SK-N-SH treated with all-trans-retinoic acid at 6 μM for 48 hours (cell line): ENCODE measurements at regions not wholly inside any gene's neighbourhood (a gene's known extent, or its start where the extent isn't known, plus 50 kb on each side); places are given as distances from the start of the nearest gene placed in this dataset.

Source experiments
- ATAC-seq: fragments of 200-7000 bp; cut with Tn5 transposase; 3 replicates; pipeline ENCODE4 v1.9.1; 2020; ENCODE audit warnings: mild to moderate bottlenecking, moderate library complexity
- ARNTL ChIP-seq: fragments of 450-650 bp; formaldehyde crosslinking; IDR thresholded peaks from 2 replicates; pipeline ENCODE4 v1.5.0; 2020; ENCODE audit warnings: low read depth, mild to moderate bottlenecking, moderate library complexity, borderline replicate concordance
- BACH2 ChIP-seq: fragments of 250-450 bp; sonication (Bioruptor Pico); IDR thresholded peaks from 2 replicates; pipeline ENCODE4 v1.9.0; 2021; ENCODE audit warnings: mild to moderate bottlenecking, borderline replicate concordance
- CSDC2 ChIP-seq: fragments of 250-450 bp; sonication (Bioruptor Pico); IDR thresholded peaks from 2 replicates; pipeline ENCODE4 v1.5.0; 2020; ENCODE audit warnings: mild to moderate bottlenecking, moderate library complexity
- ESRRG ChIP-seq: fragments of 250-450 bp; sonication (Bioruptor Pico); IDR thresholded peaks from 2 replicates; pipeline ENCODE4 v1.6.1; 2021; ENCODE audit warnings: mild to moderate bottlenecking
- GLIS3 ChIP-seq: fragments of 250-450 bp; sonication (Bioruptor Pico); IDR thresholded peaks from 2 replicates; pipeline ENCODE4 v1.5.0; 2020; ENCODE audit warnings: mild to moderate bottlenecking, moderate library complexity
- ISL1 ChIP-seq: fragments of 250-450 bp; sonication (Bioruptor Pico); IDR thresholded peaks from 2 replicates; pipeline ENCODE4 v2.1.2; 2022; ENCODE audit warnings: mild to moderate bottlenecking, moderate library complexity
- OSR1 ChIP-seq: fragments of 250-450 bp; sonication (Bioruptor Pico); IDR thresholded peaks from 2 replicates; pipeline ENCODE4 v1.8.0; 2022; ENCODE audit warnings: moderate library complexity, mild to moderate bottlenecking, inconsistent platforms
- POU6F1 ChIP-seq: fragments of 250-450 bp; sonication (Bioruptor Pico); IDR thresholded peaks from 2 replicates; pipeline ENCODE4 v1.8.0; 2021; ENCODE audit warnings: low read depth, mild to moderate bottlenecking, moderate library complexity, borderline replicate concordance
- PPARA ChIP-seq: fragments of 250-450 bp; sonication (Bioruptor Pico); IDR thresholded peaks from 2 replicates; pipeline ENCODE4 v1.5.0; 2020; ENCODE audit warnings: mild to moderate bottlenecking, borderline replicate concordance
- RARB ChIP-seq: fragments of 250-450 bp; sonication (Bioruptor Pico); IDR thresholded peaks from 2 replicates; pipeline ENCODE4 v1.8.0; 2021; ENCODE audit warnings: mild to moderate bottlenecking, moderate library complexity
- TCF4 ChIP-seq: fragments of 250-450 bp; sonication (Bioruptor Pico); IDR thresholded peaks from 2 replicates; pipeline ENCODE4 v1.8.0; 2021; ENCODE audit warnings: mild to moderate bottlenecking, moderate library complexity, borderline replicate concordance
- TOX ChIP-seq: fragments of 250-450 bp; sonication (Bioruptor Pico); IDR thresholded peaks from 2 replicates; pipeline ENCODE4 v1.8.0; 2021; ENCODE audit warnings: mild to moderate bottlenecking, moderate library complexity, borderline replicate concordance
- TSHZ2 ChIP-seq: fragments of 250-450 bp; sonication (Bioruptor Pico); IDR thresholded peaks from 2 replicates; pipeline ENCODE4 v1.5.0; 2020; ENCODE audit warnings: mild to moderate bottlenecking, moderate library complexity
- ZC3H10 ChIP-seq: fragments of 250-450 bp; sonication (Bioruptor Pico); IDR thresholded peaks from 2 replicates; pipeline ENCODE4 v1.5.1; 2021; ENCODE audit warnings: mild to moderate bottlenecking, moderate library complexity
- ZFP30 ChIP-seq: fragments of 450-650 bp; formaldehyde crosslinking; IDR thresholded peaks from 2 replicates; pipeline ENCODE4 v1.5.0; 2022; ENCODE audit warnings: mild to moderate bottlenecking, moderate library complexity
- ZNF565 ChIP-seq: fragments of 450-650 bp; formaldehyde crosslinking; conservative IDR thresholded peaks from 2 replicates; pipeline ENCODE4 v1.5.0; 2020; ENCODE audit warnings: low read depth, mild to moderate bottlenecking, moderate library complexity
- ZNF70 ChIP-seq: fragments of 450-650 bp; formaldehyde crosslinking; IDR thresholded peaks from 2 replicates; pipeline ENCODE4 v1.5.0; 2020; ENCODE audit warnings: mild to moderate bottlenecking, moderate library complexity
- ZNF8 ChIP-seq: fragments of 450-650 bp; formaldehyde crosslinking; IDR thresholded peaks from 2 replicates; pipeline ENCODE4 v1.5.0; 2020; ENCODE audit warnings: mild to moderate bottlenecking, moderate library complexity

GRCh38 chr14:98877065-98877464, 394.9 kb downstream of the BCL11B start:
- no peak for ATAC-seq
- TF ChIP-seq CSDC2: no peak
- no peak for TF ChIP-seq TSHZ2 (CRISPR knock-in tag)

- TF ChIP-seq GLIS3 (CRISPR knock-in tag) (no peak), ESRRG (no peak), TSHZ2 (CRISPR knock-in tag) (no peak), TOX (CRISPR knock-in tag) (no peak), ZNF565 (no peak), PPARA (CRISPR knock-in tag) (no peak), ARNTL (CRISPR knock-in tag) (no peak), ISL1 (CRISPR knock-in tag) (no peak), TCF4 (no peak), POU6F1 (no peak), OSR1 (CRISPR knock-in tag) (no peak)
Observed at GRCh38 chr14:98878282-98878681, 393.7 kb downstream of the BCL11B start.

GRCh38 chr14:98886982-98887381, 385.0 kb downstream of the BCL11B start:
- no peak for ATAC-seq
- TF ChIP-seq OSR1 (CRISPR knock-in tag): no peak
- no peak for TF ChIP-seq RARB
- TF ChIP-seq ESRRG: no peak
- no peak for TF ChIP-seq ZNF565
- TF ChIP-seq POU6F1: no peak
- TF ChIP-seq, all 23 proteins: peak for 0

More at GRCh38 chr14:98878282-98878681, 393.7 kb downstream of the BCL11B start:
- ATAC-seq: no peak

GRCh38 chr14:98888281-98888680, 383.7 kb downstream of the BCL11B start:
- no peak for TF ChIP-seq ZNF70 (CRISPR knock-in tag)
- no peak for TF ChIP-seq ZFP30 (CRISPR knock-in tag)
- TF ChIP-seq ZNF8 (CRISPR knock-in tag): no peak
- TF ChIP-seq GLIS3 (CRISPR knock-in tag): no peak
- no peak for TF ChIP-seq ARNTL (CRISPR knock-in tag)
- TF ChIP-seq TSHZ2 (CRISPR knock-in tag): no peak
- TF ChIP-seq OSR1 (CRISPR knock-in tag): no peak
- no peak for TF ChIP-seq BACH2 (CRISPR knock-in tag)
- TF ChIP-seq ZC3H10: no peak
- TF ChIP-seq ZNF565: no peak
- TF ChIP-seq TCF4: no peak
- ATAC-seq: no peak
